Hypothalamus (tissue), 51 donors: ENCODE measurements at regions not wholly inside any gene's neighbourhood (a gene's known extent, or its start where the extent isn't known, plus 50 kb on each side); places are given as distances from the start of the nearest gene placed in this dataset.
A peak's percentile ranks its signal among the peaks of the same experiment; 100 is the strongest.

Source experiments
- DNase-seq, 51 donors: peaks; one replicate each; lab custom pipeline; 2025; lab: John Stamatoyannopoulos, UW

- no peak for DNase-seq
Observed at GRCh38 chr1:234538062-234538731, 59.2 kb upstream of the TARBP1 start.

- no peak for DNase-seq
Observed at GRCh38 chr1:234537236-234537635, 58.3 kb upstream of the TARBP1 start.

GRCh38 chr1:234536741-234537140, 57.8 kb upstream of the TARBP1 start:
- DNase-seq = peak in 2 of 51 donors; percentile 14 to 17

GRCh38 chr1:234535763-234536515, 57.0 kb upstream of the TARBP1 start:
- DNase-seq = peak in 17 of 51 donors; percentile 25 to 62 (median 43)

- DNase-seq = no peak
Observed at GRCh38 chr1:234535218-234535617, 56.2 kb upstream of the TARBP1 start.

- DNase-seq = peak in 43 of 51 donors; percentile 23 to 88 (median 72)
Observed at GRCh38 chr1:234533975-234534876, 55.2 kb upstream of the TARBP1 start.

- DNase-seq = peak in 25 of 51 donors; percentile 31 to 82 (median 56)
Observed at GRCh38 chr1:234533034-234533891, 54.3 kb upstream of the TARBP1 start.

- peak in 13 of 51 donors; percentile 22 to 80 (median 33) for DNase-seq
Observed at GRCh38 chr1:234532503-234532922, 53.5 kb upstream of the TARBP1 start.

GRCh38 chr1:234531151-234531635, 52.2 kb upstream of the TARBP1 start:
- peak in 25 of 51 donors; percentile 24 to 84 (median 55) for DNase-seq

- no peak for DNase-seq
Observed at GRCh38 chr1:234530672-234531071, 51.7 kb upstream of the TARBP1 start.

- no peak for DNase-seq
Observed at GRCh38 chr1:234529950-234530237, 50.9 kb upstream of the TARBP1 start.

- DNase-seq = no peak
Observed at GRCh38 chr1:234529095-234529949, 50.3 kb upstream of the TARBP1 start.
